AG09309 (cell line): ENCODE measurements at regions not wholly inside any gene's neighbourhood (a gene's known extent, or its start where the extent isn't known, plus 50 kb on each side); places are given as distances from the start of the nearest gene placed in this dataset.

Source experiments
- DNase-seq: peaks from one replicate; pipeline ENCODE4 v3.0.0-alpha.2; 2010; ENCODE audit warnings: low read depth
- H3K4me3 ChIP-seq: 2 replicates; pipeline ENCODE4 v1.5.1; 2011; ENCODE audit warnings: mild to moderate bottlenecking, low read depth, low read length, moderate library complexity; ENCODE audit not compliant: control insufficient read depth
- TF ChIP-seq, protein P1 (sequence below): IDR thresholded peaks from 2 replicates; pipeline ENCODE4 v1.5.1; 2011; ENCODE audit warnings: mild to moderate bottlenecking, low read depth, low read length, inconsistent platforms; ENCODE audit not compliant: insufficient read depth, control insufficient read depth; ENCODE audit errors: missing control alignments

- TF ChIP-seq, protein P1, sequence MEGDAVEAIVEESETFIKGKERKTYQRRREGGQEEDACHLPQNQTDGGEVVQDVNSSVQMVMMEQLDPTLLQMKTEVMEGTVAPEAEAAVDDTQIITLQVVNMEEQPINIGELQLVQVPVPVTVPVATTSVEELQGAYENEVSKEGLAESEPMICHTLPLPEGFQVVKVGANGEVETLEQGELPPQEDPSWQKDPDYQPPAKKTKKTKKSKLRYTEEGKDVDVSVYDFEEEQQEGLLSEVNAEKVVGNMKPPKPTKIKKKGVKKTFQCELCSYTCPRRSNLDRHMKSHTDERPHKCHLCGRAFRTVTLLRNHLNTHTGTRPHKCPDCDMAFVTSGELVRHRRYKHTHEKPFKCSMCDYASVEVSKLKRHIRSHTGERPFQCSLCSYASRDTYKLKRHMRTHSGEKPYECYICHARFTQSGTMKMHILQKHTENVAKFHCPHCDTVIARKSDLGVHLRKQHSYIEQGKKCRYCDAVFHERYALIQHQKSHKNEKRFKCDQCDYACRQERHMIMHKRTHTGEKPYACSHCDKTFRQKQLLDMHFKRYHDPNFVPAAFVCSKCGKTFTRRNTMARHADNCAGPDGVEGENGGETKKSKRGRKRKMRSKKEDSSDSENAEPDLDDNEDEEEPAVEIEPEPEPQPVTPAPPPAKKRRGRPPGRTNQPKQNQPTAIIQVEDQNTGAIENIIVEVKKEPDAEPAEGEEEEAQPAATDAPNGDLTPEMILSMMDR: no peak
- DNase-seq: no peak
- no peak overlapping the region for H3K4me3 ChIP-seq
These were observed 50.7 kb upstream of the ADORA2B start for GRCh38 chr17:15894258-15894657.

DNA sequence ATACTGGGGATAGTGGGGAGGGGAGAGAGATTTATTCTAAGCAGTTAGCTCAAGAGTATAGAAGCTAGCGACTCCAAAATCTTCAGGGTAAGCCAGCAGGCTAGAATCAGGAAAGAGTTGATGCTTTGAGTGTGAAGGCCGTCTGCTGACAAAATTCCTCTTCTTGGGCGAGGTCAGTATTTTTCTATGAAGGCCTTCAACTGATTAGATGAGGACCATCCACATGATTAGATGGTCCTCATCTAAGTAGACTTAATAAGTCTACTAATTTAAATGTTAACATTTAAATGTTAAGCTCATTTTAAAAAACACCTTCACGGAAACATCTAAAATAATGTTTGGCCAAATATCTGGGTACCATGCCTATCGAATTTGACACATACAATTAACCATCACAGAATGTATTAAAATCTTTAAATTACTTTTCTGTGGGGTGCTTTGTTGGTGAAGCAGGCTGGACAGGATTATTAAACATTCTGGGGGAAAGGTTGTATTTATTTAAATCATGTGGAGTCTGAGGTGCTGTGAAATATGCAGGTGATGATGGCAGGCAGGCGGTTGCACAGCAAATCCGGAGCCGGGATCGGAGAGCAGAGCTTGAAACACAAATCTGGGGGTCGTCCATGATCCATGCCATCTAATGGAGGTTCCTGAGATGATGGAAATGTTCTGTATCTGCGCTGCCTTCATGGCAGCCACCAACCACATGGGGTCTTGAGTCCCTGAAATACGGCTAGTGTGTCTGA, 49.8 kb upstream of the ADORA2B start:
- TF ChIP-seq, protein P1: no peak
- no peak overlapping the region for H3K4me3 ChIP-seq
- DNase-seq: no peak
